Prostate gland (tissue), 2 donors: ENCODE measurements at regions not wholly inside any gene's neighbourhood (a gene's known extent, or its start where the extent isn't known, plus 50 kb on each side); places are given as distances from the start of the nearest gene placed in this dataset.

Experiments used
- CTCF ChIP-seq, 4 experiments: fragments of 200-600 bp in 2 of 4; fragments of 450-650 bp in 2 of 4; sonication (generic) in 2 of 4; IDR thresholded peaks; 1 replicate in 3 of 4; 2 replicates in 1 of 4; pipeline ENCODE4 v1.5.1; 2016 to 2019; ENCODE audit warnings: antibody characterized with exemption in 4 of 4, mild to moderate bottlenecking in 2 of 4, moderate library complexity in 2 of 4
- POLR2A ChIP-seq: fragments of 450-650 bp; IDR thresholded peaks from one replicate; pipeline ENCODE4 v1.6.1; 2016; ENCODE audit warnings: antibody characterized with exemption, mild to moderate bottlenecking
- POLR2AphosphoS5 ChIP-seq: sonication (generic); formaldehyde crosslinking; IDR thresholded peaks from one replicate; pipeline ENCODE4 v1.6.1; 2017; ENCODE audit warnings: antibody characterized with exemption

- TF ChIP-seq POLR2A (no peak), CTCF (IDR thresholded peaks at IDR 0.05) (no peak), POLR2AphosphoS5 (no peak)
These were observed 383.4 kb upstream of the ADARB2 start for GRCh38 chr10:2120746-2121145.
